Upper lobe of left lung (tissue), 6 donors: ENCODE measurements at regions not wholly inside any gene's neighbourhood (a gene's known extent, or its start where the extent isn't known, plus 50 kb on each side); places are given as distances from the start of the nearest gene placed in this dataset.

ENCODE experiments used
- ATAC-seq, 2 donors: fragments of 200-7000 bp; cut with Tn5 transposase; one replicate each; pipeline ENCODE4 v1.9.1; 2022; ENCODE audit warnings: mild to moderate bottlenecking in 2 of 2, moderate library complexity in 2 of 2; ENCODE audit not compliant: low FRiP score in 2 of 2
- DNase-seq, 2 donors: peaks; one replicate each; pipeline ENCODE4 v3.0.0-alpha.2; 2019 to 2020
- H3K27ac ChIP-seq, 4 donors: fragments of 200-600 bp; sonication (generic); one replicate each; pipeline ENCODE4 v1.5.1; 2016 to 2019
- H3K27me3 ChIP-seq, 4 donors: fragments of 200-600 bp; sonication (generic); one replicate each; pipeline ENCODE4 v1.5.1; 2017 to 2019
- H3K36me3 ChIP-seq, 4 donors: fragments of 200-600 bp; sonication (generic); one replicate each; pipeline ENCODE4 v1.5.1; 2016 to 2019
- H3K4me1 ChIP-seq, 4 donors: fragments of 200-600 bp; sonication (generic); one replicate each; pipeline ENCODE4 v1.5.1; 2018 to 2019
- H3K4me3 ChIP-seq, 4 donors: fragments of 200-600 bp; sonication (generic); one replicate each; pipeline ENCODE4 v1.5.1; 2017 to 2019; ENCODE audit warnings: mild to moderate bottlenecking in 2 of 4, moderate library complexity in 1 of 4
- H3K9me3 ChIP-seq, 4 donors: fragments of 200-600 bp; sonication (generic); one replicate each; pipeline ENCODE4 v1.5.1; 2018 to 2019
- EP300 ChIP-seq, 4 donors: sonication (generic); formaldehyde crosslinking; IDR thresholded peaks; one replicate each; pipeline ENCODE4 v1.5.1; 2017; ENCODE audit warnings: antibody characterized with exemption in 4 of 4, control low read depth in 2 of 4
- POLR2A ChIP-seq, 4 donors: fragments of 450-650 bp; IDR thresholded peaks; one replicate each; pipeline ENCODE4 v1.5.1; 2016 to 2017; ENCODE audit warnings: antibody characterized with exemption in 4 of 4, mild to moderate bottlenecking in 2 of 4
- POLR2AphosphoS5 ChIP-seq, 2 donors: sonication (generic); formaldehyde crosslinking; IDR thresholded peaks; one replicate each; pipeline ENCODE4 v1.5.1; 2017; ENCODE audit warnings: antibody characterized with exemption in 2 of 2
- WGBS, 2 donors: methylation state at CpG; one replicate each; pipeline ENCODE4 v1.1.5; 2017 to 2018; 5-methylcytosine and 5-hydroxymethylcytosine counted together
- TF ChIP-seq, protein P1 (sequence below), 6 experiments: fragments of 450-650 bp in 4 of 6; fragments of 200-600 bp in 2 of 6; sonication (generic) in 2 of 6; IDR thresholded peaks; one replicate each; pipeline ENCODE4 v1.5.1; 2016 to 2019; ENCODE audit warnings: antibody characterized with exemption in 6 of 6
- donor health status: DM: no; HTN: no; CAD: no; lungs with moderate emphysema.
- donor health status: DM: no; HTN: yes; CAD: no; lungs with severe emphysema.

DNA sequence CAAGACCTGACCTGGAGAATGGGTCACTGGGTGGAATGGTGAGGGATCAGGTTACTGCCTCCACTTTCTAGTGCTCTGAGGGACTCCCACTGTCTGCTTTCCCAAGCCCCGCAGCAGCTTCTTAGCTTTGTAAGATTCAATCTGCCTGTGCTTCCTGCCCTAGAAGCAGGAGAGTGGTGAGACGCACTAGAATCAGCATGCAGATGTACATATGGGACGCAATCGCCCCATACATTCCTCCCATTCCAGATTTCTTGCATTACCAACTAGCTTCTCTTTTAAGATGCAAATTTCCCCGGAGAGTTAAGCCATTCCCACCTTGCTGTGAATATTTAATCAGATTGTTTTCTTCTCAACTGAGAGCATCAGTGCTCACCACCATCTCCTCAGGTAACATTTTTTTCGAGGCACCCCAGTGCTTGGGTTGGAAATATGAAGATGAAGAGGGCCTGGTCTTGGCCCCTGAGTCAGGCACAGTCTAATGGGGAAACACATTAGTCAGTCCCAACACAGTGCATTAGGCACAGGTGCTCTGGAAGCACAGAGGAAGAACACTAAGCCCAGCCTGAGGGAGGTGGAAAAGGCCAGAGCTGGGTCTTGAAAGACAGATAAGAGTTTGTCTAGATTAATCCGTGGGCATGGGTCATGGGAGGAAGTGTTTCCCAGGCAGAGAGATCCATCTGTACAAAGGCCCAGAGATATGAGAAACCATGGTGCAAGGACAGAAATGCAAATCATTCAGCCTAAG, 66.7 kb upstream of the PRPS1 start:
- Histone ChIP-seq H3K27me3 (no peaks in the 10 kb centered on the region), H3K27ac (no peak overlapping the region), H3K9me3 (no peaks in the 10 kb centered on the region), H3K4me3 (no peak overlapping the region), H3K4me1 (no peaks in the 10 kb centered on the region), H3K36me3 (no peaks in the 10 kb centered on the region)
- DNase-seq, result no peak
- no peak for TF ChIP-seq EP300 (IDR thresholded peaks at IDR 0.05)
- TF ChIP-seq POLR2A (IDR thresholded peaks at IDR 0.05), result no peak
- TF ChIP-seq POLR2AphosphoS5 (IDR thresholded peaks at IDR 0.05), result no peak
- TF ChIP-seq, protein P1, sequence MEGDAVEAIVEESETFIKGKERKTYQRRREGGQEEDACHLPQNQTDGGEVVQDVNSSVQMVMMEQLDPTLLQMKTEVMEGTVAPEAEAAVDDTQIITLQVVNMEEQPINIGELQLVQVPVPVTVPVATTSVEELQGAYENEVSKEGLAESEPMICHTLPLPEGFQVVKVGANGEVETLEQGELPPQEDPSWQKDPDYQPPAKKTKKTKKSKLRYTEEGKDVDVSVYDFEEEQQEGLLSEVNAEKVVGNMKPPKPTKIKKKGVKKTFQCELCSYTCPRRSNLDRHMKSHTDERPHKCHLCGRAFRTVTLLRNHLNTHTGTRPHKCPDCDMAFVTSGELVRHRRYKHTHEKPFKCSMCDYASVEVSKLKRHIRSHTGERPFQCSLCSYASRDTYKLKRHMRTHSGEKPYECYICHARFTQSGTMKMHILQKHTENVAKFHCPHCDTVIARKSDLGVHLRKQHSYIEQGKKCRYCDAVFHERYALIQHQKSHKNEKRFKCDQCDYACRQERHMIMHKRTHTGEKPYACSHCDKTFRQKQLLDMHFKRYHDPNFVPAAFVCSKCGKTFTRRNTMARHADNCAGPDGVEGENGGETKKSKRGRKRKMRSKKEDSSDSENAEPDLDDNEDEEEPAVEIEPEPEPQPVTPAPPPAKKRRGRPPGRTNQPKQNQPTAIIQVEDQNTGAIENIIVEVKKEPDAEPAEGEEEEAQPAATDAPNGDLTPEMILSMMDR (IDR thresholded peaks at IDR 0.05), result no peak
- no peak for ATAC-seq
- WGBS, 2 donors, result 44 to 69% methylated on average over 7 of the region's 7 CpGs

- no peaks in the 10 kb centered on the region for H3K4me1 ChIP-seq
- no peaks in the 10 kb centered on the region for H3K9me3 ChIP-seq
- no peak overlapping the region for H3K4me3 ChIP-seq
- 64 to 85% methylated on average over 3 of the region's 3 CpGs for WGBS, 2 donors
- H3K27me3 ChIP-seq, result no peaks in the 10 kb centered on the region
- no peak overlapping the region for H3K27ac ChIP-seq
- H3K36me3 ChIP-seq, result no peaks in the 10 kb centered on the region
- DNase-seq (no peak), ATAC-seq (peak in 1 of 2 donors; percentile 54)
- TF ChIP-seq POLR2AphosphoS5 (IDR thresholded peaks at IDR 0.05) (no peak), POLR2A (IDR thresholded peaks at IDR 0.05) (no peak), EP300 (IDR thresholded peaks at IDR 0.05) (no peak)
- TF ChIP-seq, protein P1 (IDR thresholded peaks at IDR 0.05), result no peak
These were observed 65.8 kb upstream of the PRPS1 start for GRCh38 chrX:107562482-107562881.

DNA sequence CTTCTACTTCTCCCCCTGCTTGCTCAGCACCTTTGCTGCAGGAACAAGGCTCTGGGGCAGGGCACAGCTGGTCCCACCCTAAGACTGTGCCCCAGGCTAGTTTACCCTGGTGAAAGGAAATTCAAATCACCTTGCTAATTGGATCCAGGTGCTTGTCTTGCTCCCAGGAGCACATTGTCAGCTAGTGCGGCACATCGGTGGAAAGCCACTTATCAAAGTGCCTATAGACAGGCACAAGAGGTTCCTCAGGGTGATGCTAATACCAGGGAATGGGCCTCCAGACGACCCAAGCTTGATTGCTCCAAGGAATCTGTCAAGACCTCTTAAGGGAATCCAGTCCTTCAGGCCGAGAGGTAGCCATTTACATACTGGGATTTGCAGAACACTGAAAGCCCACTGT, 64.5 kb upstream of the PRPS1 start:
- DNase-seq (no peak), ATAC-seq (no peak)
- H3K4me3 ChIP-seq, result no peak overlapping the region
- no peaks in the 10 kb centered on the region for H3K36me3 ChIP-seq
- no peaks in the 10 kb centered on the region for H3K9me3 ChIP-seq
- no peak overlapping the region for H3K27ac ChIP-seq
- no peaks in the 10 kb centered on the region for H3K4me1 ChIP-seq
- TF ChIP-seq, protein P1 (IDR thresholded peaks at IDR 0.05), result no peak
- no peak for TF ChIP-seq POLR2A (IDR thresholded peaks at IDR 0.05)
- TF ChIP-seq POLR2AphosphoS5 (IDR thresholded peaks at IDR 0.05), result no peak
- TF ChIP-seq EP300 (IDR thresholded peaks at IDR 0.05), result no peak
- 80% methylated on average over 4 of the region's 4 CpGs; no CpG with 5 or more reads in 1 of the 2 donors for WGBS, 2 donors
- H3K27me3 ChIP-seq, result no peaks in the 10 kb centered on the region

DNA sequence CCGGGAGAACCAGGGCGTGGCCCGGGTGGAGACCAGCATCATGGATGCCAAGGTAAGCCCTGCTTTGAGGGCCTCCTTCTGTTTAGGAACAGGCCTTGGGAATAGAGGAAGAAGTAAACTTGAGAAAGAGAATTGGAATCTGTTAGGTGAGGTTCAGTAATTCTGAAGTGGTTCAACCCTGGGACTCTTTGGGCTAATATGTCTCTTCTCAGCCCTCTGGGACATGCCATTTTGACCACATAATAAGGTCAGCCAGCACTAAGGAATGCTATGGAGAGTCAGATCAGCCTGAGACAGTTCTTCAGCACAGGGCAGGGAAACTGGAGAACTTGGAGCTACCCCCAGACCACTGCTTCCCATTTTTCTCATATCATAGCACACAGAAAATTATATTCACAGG, 63.3 kb upstream of the PRPS1 start:
- Histone ChIP-seq H3K9me3 (no peaks in the 10 kb centered on the region), H3K4me1 (no peaks in the 10 kb centered on the region), H3K36me3 (no peaks in the 10 kb centered on the region), H3K27ac (no peak overlapping the region), H3K4me3 (no peak overlapping the region), H3K27me3 (no peaks in the 10 kb centered on the region)
- TF ChIP-seq, protein P1 (IDR thresholded peaks at IDR 0.05), result no peak
- TF ChIP-seq EP300 (IDR thresholded peaks at IDR 0.05) (no peak), POLR2A (IDR thresholded peaks at IDR 0.05) (no peak), POLR2AphosphoS5 (IDR thresholded peaks at IDR 0.05) (no peak)
- no peak for DNase-seq
- ATAC-seq, result no peak
- 96% methylated on average over 3 of the region's 3 CpGs; no CpG with 5 or more reads in 1 of the 2 donors for WGBS, 2 donors
